AG08396 (cell line): ENCODE measurements at regions not wholly inside any gene's neighbourhood (a gene's known extent, or its start where the extent isn't known, plus 50 kb on each side); places are given as distances from the start of the nearest gene placed in this dataset.
"Not testable (repeated sequence)": the region's sequence is repeated elsewhere in the genome, so short reads cannot be mapped to it uniquely, and the experiment has no call there.

ENCODE experiments used
- DNase-seq: peaks from one replicate; pipeline ENCODE4 v3.0.0; 2012; ENCODE audit warnings: low spot score, mixed read lengths

DNA sequence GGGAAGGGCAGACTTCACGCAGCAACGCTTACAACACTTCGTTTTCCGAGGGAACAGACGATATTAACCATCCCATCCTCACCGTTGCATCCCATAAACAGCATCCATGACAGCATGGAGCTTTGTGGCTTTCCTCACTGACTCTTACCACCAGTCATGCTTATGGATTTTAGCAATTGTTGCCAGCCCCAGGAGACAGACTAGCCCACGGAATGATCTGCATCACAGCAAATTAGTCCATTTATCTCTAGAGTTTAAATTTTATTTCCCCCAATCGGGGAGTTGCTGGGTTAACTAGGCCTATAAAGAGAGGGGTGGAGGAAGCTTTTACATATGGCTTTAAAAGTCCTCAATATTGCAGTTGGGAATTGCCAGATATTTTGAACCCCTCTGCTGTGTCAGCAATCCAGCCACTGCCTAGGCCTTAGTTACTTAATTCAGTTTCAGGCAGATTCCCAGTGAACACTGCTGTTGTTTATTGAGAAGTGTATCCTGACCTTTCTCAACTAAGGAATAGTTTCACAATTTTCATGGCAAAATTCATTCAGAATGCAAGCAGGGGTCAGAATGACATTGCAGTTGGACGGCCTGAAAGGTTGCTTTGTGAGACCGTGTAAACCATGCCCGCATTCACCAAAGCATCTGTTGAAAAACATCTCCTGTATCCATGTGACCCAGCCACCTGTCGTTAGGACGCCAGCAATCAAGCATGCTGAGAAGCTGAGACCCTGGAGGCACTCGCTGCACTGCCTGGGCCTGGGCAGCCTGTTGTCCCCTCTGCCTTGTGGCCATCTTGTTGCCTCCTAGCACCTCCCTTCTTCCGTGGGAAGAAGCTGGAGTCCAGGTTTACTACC, 397.4 kb upstream of the TPM1 start:
- DNase-seq, result no peak

DNA sequence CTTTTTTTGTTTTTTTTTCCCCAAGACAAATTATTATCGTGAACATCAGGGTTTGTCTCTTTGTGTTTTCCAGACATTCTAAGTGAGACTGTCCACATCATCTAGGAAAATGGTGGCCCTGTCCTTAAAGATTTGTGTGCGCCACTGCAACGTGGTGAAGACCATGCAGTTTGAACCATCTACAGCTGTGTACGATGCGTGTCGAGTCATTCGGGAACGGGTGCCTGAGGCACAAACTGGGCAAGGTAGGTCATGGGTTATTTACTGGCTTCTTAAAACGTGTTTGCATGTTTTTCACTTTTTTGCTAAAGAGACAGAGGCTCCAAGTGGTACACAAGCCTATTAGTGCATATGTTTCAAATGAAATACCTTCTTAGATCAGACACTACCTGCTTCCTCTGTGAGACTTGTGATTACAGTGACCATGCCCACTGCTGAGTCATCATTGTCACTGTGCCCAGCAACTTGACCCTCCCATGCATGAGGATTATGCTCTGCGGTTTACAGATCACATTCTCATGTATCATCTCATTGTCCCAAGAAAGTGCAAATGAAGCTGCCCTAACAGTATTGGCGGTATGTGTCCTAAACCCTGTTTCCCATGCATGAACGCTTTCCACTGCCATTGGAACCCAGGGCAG, 395.2 kb upstream of the TPM1 start:
- peak; percentile 29 for DNase-seq

DNA sequence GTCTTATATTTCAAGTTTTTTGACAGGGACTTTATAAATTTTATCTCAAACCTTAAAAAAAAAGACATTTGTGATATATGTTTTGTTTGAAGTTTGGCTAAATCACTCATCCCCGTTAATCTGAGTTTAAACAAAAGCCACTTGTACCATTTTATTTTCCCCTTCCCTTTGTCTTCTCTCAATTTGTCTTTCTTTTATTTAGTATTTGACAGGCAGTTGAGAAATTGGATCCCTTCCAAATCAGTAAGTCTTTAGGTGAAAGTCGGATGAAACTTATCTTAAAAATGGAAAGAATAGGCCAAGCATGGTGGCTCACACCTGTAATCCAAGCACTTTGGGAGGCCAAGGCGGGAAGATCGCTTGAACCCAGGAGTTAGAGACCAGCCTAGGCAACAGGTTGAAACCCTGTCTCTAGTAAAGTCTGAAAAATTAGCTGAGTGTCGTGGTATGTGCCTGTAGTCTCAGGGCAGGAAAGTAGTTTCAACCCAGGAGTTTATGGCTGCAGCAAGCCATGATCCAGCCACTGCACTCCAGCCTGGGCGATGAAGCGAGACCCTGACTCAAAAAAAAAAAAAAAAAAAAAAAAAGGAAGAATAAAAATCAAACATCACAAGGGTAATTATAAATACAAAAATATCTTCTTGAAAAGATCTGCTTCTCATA, 394.6 kb upstream of the TPM1 start:
- no peak for DNase-seq

DNA sequence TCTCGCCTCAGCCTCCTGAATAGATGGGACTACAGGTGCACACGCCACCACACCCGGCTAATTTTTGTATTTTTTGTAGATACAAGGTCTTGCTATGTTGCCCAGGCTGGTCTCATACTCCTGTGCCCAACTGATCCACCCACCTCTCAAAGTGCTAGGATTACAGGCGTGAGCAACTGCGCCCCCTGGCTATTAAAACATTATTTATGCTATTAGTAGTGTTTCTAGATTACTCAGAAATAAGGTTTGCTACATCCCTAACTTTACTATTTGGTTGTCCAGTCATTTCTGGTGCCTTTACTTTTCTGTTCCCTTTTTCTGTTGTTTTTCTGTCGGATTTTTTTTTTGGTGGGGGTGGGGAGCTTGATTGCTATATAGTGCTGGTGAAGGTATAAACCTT, 393.6 kb upstream of the TPM1 start:
- DNase-seq, result no peak

DNA sequence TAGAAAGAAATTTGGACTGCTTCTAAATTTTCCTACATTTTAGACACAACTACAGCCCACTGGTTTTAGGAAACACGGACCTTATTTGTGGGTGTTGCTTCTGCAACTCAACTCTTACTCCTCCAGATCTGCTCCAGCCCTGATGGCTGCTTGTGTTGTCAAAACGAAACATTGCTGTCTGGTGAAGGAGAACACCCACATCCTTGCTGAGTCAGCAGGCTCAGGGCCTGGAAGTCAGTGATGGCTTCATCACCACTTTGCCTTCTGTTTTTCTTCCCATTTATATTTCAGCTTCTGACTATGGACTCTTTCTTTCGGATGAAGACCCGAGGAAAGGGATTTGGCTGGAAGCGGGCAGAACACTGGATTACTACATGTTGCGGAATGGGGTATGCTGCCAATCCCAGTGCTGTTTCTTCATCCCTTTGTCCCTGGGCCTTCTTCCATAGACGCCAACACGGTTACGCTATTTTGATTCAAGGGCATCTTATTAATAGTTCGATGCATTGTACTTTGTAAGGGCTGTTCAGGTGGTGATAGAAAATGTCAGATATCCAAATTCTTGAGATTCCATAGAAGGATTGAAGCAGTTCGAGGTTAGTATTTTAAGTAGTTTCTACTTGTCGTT, 392.6 kb upstream of the TPM1 start:
- peak; percentile 33 for DNase-seq

DNA sequence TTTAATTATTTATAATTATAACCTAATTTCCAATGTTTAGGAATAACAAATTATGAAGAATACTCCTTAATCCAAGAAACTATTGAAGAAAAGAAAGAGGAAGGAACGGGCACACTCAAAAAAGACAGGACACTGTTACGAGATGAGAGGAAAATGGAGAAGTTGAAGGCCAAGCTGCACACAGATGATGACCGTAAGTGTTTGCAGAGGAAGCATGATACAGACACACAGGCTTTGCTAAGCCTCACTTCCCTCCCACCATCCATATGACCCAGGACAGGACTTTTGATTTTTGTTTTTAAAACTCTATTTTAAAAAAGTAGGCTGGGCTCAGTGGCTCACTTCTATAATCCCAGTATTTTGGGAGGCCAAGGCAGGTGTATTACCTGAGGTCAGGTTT, 389.4 kb upstream of the TPM1 start:
- no peak for DNase-seq

DNA sequence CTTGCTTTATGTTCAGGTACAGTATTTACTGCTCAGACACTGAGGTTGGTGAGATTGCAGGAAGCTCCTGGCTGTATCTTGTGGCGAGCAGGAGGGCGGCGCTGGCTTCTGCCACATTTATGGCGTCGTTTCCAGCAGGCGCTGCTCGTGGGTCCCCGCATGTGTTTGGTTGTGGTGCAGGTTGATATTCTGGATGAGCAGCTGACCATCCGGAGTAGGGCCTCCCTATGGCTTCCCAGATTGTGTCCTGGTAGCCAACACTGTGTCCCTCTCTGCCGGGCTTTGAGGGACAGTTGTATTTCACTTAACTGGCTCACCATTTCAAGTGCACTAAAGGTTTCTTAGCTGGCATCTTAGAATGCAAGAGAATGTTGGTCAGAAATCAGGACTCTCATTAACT, 386.5 kb upstream of the TPM1 start:
- DNase-seq, result no peak

DNA sequence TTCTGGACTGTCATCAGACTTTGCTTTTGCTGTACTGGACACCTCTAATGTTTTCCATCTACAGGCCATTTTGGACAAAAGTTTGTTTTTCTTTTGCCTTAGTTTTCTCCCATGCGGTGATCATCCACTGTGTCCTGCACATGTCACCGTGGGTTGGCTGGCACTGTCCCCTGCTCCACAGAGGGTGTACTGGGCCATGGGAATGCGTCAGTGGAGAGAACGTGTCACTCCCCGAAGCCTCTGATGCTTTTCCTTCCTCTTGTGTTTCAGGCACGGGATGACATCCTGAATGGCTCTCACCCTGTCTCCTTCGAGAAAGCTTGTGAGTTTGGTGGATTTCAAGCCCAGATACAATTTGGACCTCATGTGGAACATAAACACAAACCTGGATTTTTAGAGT, 385.0 kb upstream of the TPM1 start:
- DNase-seq, result not testable (repeated sequence)

DNA sequence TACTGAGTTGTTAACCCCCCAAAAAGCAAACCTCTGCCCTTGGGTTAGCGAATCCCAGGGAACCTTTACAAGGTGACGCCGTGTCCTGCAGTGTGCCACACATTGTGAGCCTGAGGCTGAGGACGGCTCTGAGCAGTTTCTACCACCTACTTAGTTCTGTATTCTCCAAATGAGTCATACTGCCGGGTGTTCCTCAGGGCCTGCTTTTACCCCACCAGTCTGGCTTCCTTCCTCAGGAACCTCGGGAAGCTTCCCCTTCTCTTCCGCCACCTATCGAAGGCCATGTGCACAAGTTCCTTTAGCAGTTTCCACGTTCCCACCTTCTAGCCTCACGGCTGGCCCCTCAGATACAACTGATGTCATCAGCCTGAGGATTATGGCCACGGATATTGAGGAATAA, 384.0 kb upstream of the TPM1 start:
- no peak for DNase-seq

DNA sequence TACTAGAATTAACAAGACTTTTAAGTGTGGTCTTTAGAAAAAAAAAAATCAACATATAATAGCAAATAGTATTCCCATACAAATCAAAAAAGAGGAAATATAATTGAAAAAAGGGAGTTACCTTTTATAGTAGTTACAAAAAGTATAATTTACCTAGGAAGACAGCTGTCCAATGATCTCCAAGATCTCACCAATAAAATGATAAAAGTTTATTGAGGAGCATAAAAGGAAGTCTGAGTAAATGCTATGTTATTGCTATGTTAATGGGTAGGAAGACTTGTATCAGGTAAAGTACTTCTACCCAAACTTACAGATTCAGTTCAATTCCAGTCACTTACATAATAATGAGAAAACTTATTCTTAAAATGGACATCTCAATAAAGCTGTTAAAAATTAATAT, 379.0 kb upstream of the TPM1 start:
- no peak for DNase-seq

DNA sequence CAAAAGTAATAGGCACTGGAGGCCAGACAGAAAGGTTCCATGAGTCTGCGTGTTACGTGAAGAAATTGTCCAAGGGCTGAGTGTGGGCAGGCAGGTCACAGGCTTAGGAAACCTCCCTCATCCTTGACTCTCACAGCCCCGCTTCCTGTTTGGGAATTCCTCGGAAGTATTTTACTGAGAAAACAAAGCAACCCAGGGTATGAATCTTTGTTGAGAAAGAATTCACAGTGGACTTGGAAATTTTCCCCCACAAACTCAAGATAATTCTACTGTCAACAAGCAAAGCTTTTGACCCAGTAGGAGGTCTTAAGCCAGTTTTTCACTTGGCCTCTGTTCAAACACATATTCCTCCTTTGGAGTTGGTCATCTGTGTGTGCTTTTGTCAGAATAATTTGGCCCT, 377.1 kb upstream of the TPM1 start:
- no peak for DNase-seq

DNA sequence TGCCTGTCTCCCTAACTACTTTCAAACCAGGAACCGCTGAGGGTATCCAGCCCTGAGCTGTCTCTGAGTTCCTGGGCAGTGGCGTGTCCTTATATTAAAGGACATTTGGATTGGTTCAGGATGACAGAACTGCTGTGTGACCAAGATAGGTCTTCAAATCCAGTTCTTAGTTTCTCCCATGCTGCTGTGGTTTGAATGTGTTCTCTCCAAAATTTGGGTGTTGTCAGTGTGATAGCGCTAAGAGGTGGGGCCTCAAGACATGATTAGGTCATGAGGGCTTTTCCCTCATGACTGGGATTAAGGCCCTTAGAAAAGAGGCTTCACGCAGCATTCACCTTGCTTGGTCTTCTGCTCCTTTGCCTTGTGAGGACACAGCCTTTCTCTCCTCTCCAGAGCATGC, 376.5 kb upstream of the TPM1 start:
- no peak for DNase-seq

DNA sequence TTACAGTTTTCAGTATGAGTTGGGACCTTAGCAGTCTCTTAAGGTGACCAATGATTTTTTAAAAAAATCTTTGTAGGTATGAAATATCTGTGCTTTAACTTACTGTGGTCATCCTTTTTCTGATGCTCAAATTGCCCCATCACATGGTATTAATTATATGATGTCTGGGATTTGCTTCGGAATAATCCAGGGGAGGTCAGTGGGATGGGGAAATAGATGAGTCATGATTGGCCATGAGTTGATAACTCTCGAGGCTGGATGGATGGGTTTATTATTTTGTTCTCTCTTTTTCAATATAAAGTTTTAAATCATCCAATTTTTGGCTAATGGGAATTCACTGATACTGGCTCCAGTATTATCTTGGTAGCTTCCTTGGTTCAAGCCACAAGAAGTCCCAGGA, 370.3 kb upstream of the TPM1 start:
- no peak for DNase-seq

DNA sequence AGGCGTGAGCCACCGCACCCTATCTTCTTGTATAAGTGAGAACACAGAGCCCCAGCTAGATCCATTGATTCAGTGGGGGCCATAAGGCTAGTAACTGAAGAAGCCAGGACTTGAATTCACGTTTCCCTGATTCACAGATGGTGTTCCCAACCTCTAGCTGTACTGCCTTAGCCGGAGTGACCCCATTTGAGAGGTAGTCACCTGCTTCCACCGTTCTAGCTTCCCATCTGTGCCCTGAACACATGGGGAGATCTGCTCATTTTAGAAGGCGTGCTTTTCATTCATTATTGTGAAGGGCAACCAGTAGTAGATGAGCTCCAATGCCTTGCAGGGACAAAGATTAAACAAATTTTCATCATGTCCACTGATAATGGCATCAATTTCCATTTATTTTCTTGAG, 365.7 kb upstream of the TPM1 start:
- no peak for DNase-seq

DNA sequence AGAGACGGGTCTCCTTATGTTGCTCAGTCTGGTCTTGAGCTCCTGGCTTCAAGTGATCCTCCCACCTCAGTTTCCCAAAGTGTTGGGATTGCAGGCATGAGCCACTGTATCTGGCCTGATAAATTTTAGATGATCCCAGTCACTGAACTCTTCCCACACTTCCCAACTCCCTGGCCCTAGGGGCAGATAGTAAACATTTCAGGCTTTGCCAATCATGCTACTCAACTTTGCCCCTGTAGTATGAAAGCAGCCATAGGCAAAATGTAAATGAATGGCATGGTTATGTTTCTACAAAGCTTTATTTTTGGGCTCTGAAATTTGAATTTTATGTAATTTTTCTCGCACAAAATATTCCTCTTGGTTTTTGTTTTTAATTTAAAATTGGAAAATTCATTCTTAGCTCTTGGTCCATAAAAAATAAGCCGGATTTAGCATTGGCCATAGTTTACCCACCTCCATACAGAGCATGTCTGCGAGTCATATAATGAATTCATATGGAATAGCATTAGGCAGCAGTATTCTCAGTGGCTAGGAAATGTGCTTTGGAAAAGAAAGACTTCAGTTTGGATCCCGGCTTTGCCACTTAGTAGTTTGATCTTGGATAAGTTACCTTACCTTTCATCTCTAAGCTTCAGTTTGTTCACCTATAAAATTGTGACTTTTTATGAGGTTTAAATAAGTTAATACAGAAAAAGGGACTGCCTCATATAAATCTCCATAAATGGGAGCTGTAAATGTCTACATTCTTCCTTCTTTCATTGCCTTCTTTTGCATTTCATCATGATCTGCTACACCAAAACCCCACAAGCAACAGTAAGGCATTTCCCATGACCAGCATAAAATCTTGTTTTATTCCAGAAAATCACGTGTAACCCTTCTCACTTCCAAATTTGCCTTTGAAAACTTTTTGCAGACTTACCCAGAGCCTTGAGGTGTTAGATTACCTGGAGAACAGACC, 360.3 kb upstream of the TPM1 start:
- DNase-seq, result no peak

DNA sequence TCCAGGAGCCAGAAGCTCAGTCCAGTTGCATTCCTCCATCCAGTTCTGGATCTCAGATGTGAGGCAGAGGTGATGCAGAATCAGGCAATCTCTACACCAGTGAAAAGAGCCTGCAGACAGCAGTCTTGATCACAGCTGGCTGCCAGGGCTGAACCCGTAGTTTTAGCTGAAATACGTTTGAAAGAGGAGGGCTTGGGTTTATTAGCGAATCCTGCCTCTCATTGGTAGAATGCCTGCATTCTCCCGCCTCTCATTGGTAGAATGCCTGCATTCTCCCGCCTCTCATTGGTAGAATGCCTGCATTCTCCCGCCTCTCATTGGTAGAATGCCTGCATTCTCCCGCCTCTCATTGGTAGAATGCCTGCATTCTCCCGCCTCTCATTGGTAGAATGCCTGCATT, 359.4 kb upstream of the TPM1 start:
- not testable (repeated sequence) for DNase-seq

DNA sequence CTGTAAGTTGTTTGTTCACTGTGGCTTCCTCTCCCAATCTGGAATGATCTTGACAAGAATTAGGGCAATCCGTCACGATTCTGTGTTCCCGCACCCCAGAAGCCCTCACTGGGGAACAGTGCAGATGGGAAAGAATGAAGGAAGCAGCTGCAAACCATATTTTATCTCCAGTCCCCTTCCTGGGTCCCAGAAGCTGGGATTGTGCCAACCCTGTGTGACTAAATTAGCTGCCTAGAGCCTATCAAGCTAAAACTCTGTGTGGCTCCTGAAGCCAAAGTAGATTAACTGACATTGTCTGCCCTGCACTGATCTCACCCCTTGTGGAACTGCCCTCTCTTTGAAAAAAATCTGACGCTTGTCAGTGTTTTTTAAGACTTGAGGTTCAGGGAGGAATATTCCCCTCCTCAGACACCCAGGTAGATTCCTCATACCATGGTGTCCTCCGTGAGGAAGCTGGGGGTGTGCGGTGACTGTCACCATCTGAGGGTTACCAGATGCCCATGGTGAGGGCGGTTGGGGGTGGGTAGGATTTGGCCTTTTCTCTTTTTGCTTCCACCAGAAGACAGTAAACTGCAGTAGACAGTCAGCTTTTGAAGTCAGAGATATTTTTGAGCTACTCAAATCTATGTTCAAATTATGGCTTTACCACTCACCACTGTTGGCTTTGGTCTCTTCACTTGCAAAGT, 358.3 kb upstream of the TPM1 start:
- no peak for DNase-seq

DNA sequence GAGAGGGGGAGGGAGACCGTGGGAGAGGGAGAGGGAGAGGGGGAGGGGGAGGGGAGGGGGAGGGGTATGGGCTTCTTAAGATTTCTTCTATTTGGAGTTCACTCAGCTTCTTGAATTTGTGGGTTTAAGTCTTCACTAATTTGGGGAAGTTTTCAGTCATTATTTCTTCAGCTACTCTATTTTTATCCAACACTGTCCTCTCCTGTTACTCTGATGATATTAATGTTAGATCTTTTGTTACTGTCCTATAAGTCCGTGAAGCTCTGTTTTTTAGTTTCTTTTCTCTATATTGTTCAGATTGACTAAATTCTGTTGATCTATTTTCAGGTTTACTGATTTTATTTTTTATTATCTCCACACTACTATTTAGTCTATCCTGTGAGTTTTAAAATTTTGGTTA, 351.5 kb upstream of the TPM1 start:
- DNase-seq, result no peak

DNA sequence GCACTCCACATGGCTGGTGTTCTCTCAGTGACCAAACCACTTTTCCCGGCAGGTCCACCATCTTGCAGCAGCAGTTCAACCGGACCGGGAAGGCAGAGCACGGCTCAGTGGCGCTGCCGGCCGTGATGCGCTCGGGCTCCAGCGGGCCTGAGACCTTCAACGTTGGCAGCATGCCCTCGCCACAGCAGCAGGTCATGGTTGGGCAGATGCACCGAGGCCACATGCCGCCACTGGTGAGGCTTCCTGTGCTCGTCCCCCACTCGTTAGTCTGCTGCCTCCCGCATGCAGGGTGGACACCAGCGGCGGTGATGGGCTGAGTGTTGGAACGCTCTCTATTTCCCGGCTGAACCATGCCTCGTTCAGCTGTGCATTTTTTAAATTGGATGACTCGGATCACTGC, 344.9 kb upstream of the TPM1 start:
- no peak for DNase-seq

DNA sequence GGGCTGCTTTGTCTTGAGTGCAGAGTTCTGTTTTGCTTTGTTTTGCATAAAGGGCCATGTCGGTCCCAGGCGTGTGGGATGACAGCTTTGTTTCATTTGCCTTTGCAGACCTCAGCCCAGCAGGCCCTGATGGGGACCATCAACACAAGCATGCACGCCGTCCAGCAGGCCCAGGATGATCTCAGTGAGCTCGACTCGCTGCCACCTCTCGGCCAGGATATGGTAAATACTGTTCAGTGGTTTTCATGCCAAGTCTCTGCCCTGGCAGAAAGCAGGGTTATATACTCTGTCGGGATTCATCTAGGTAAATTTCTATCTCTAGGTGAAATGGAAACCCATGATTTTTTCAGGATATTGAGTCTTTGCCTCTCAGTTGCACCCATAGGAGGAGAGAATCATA, 343.9 kb upstream of the TPM1 start:
- DNase-seq, result no peak

DNA sequence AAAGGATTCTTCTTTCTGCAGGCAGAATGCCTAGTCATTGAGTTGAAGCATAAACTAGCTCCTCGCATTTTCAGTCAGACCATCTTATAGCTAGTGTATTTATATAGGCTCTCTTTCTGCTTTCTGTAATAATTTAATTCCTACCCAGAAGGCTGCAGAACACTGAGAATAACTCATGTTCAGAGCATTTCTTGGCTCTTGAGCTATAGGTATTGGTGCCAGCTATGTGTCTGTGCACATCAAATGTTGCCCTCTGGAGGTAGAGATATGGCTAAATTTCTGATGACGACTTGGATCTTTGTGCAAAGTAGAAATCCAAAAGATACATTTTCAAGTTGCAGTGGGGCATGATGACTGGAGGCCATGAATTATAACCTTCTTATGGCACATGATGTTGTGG, 336.2 kb upstream of the TPM1 start:
- DNase-seq, result no peak
